Bronchial epithelial cell (primary cell): ENCODE measurements at regions not wholly inside any gene's neighbourhood (a gene's known extent, or its start where the extent isn't known, plus 50 kb on each side); places are given as distances from the start of the nearest gene placed in this dataset.

Experiments
- DNase-seq: peaks from one replicate; pipeline ENCODE4 v3.0.0-alpha.2; 2010; ENCODE audit warnings: low read depth
- FAIRE-seq: peaks from 2 replicates; lab custom pipeline; 2011; peaks lifted over from hg19 to GRCh38; lab: Jason Lieb, UNC
- H3K27me3 ChIP-seq: 2 replicates; pipeline ENCODE4 v1.5.1; 2011; ENCODE audit warnings: low read length; ENCODE audit not compliant: control insufficient read depth, insufficient read depth
- H3K36me3 ChIP-seq: 2 replicates; pipeline ENCODE4 v1.5.1; 2011; ENCODE audit warnings: low read length; ENCODE audit not compliant: control insufficient read depth, insufficient read depth
- H3K4me3 ChIP-seq: 2 replicates; pipeline ENCODE4 v1.5.1; 2011; ENCODE audit warnings: mild to moderate bottlenecking, low read depth, low read length, control low read depth
- TF ChIP-seq, protein P1 (sequence below): IDR thresholded peaks from 2 replicates; pipeline ENCODE4 v1.5.1; 2011; ENCODE audit warnings: mild to moderate bottlenecking, moderate library complexity, low read length, control low read depth, inconsistent platforms; ENCODE audit not compliant: insufficient read depth, severe bottlenecking

- TF ChIP-seq, protein P1, sequence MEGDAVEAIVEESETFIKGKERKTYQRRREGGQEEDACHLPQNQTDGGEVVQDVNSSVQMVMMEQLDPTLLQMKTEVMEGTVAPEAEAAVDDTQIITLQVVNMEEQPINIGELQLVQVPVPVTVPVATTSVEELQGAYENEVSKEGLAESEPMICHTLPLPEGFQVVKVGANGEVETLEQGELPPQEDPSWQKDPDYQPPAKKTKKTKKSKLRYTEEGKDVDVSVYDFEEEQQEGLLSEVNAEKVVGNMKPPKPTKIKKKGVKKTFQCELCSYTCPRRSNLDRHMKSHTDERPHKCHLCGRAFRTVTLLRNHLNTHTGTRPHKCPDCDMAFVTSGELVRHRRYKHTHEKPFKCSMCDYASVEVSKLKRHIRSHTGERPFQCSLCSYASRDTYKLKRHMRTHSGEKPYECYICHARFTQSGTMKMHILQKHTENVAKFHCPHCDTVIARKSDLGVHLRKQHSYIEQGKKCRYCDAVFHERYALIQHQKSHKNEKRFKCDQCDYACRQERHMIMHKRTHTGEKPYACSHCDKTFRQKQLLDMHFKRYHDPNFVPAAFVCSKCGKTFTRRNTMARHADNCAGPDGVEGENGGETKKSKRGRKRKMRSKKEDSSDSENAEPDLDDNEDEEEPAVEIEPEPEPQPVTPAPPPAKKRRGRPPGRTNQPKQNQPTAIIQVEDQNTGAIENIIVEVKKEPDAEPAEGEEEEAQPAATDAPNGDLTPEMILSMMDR = no peak
- no peak overlapping the region for H3K4me3 ChIP-seq
- FAIRE-seq = no peak
- H3K36me3 ChIP-seq = no peaks in the 10 kb centered on the region
- H3K27me3 ChIP-seq = no peaks in the 10 kb centered on the region
- DNase-seq = no peak
These were observed 280.0 kb downstream of the GALR1 start for GRCh38 chr18:77529492-77530176.

DNA sequence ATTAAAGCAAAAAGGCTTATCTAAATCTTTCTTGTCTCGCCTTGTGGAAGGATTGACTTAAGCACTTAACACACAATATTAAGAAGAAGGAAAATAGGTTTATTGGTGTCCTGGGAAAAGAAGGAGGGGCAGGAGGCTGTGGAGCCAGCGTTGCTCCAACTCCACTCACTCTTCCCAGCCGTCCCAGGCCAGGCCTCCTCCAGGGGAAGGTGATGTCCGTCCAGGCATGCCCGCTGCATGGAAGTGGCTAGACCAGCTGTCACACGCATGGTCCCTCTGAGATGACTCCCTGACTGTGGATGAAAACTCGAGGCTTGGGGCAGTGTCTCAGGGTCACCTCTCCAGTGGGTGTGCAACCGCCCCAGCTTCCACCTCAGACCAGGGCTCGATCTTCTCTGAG lies 281.1 kb downstream of the GALR1 start:
- FAIRE-seq = no peak
- Histone ChIP-seq H3K36me3 (no peaks in the 10 kb centered on the region), H3K4me3 (no peak overlapping the region), H3K27me3 (no peaks in the 10 kb centered on the region)
- DNase-seq = no peak
- TF ChIP-seq, protein P1 = no peak

GRCh38 chr18:77539860-77540259 lies 290.2 kb downstream of the GALR1 start:
- Histone ChIP-seq H3K36me3 (no peaks in the 10 kb centered on the region), H3K27me3 (no peaks in the 10 kb centered on the region), H3K4me3 (no peak overlapping the region)
- DNase-seq (no peak), FAIRE-seq (no peak)
- TF ChIP-seq, protein P1 = no peak

- DNase-seq (no peak), FAIRE-seq (no peak)
- Histone ChIP-seq H3K4me3 (no peak overlapping the region), H3K36me3 (no peaks in the 10 kb centered on the region), H3K27me3 (no peaks in the 10 kb centered on the region)
- TF ChIP-seq, protein P1 = no peak
These were observed 295.1 kb downstream of the GALR1 start for GRCh38 chr18:77544792-77545191.

- DNase-seq = no peak
- H3K36me3 ChIP-seq = no peaks in the 10 kb centered on the region
- TF ChIP-seq, protein P1 = no peak
- no peaks in the 10 kb centered on the region for H3K27me3 ChIP-seq
- H3K4me3 ChIP-seq = no peak overlapping the region
- no peak for FAIRE-seq
These were observed 298.1 kb downstream of the GALR1 start for GRCh38 chr18:77547757-77548156.
